SK-N-SH treated with all-trans-retinoic acid at 6 μM for 48 hours (cell line): ENCODE measurements at regions not wholly inside any gene's neighbourhood (a gene's known extent, or its start where the extent isn't known, plus 50 kb on each side); places are given as distances from the start of the nearest gene placed in this dataset.

Source experiments
- ARNTL ChIP-seq: fragments of 450-650 bp; formaldehyde crosslinking; IDR thresholded peaks from 2 replicates; pipeline ENCODE4 v1.5.0; 2020; ENCODE audit warnings: low read depth, mild to moderate bottlenecking, moderate library complexity, borderline replicate concordance
- BACH2 ChIP-seq: fragments of 250-450 bp; sonication (Bioruptor Pico); IDR thresholded peaks from 2 replicates; pipeline ENCODE4 v1.9.0; 2021; ENCODE audit warnings: mild to moderate bottlenecking, borderline replicate concordance
- ESRRG ChIP-seq: fragments of 250-450 bp; sonication (Bioruptor Pico); IDR thresholded peaks from 2 replicates; pipeline ENCODE4 v1.6.1; 2021; ENCODE audit warnings: mild to moderate bottlenecking
- SNAI2 ChIP-seq: fragments of 250-450 bp; sonication (Bioruptor Pico); IDR thresholded peaks from 2 replicates; pipeline ENCODE4 v1.5.0; 2020; ENCODE audit warnings: mild to moderate bottlenecking, moderate library complexity
- TOX ChIP-seq: fragments of 250-450 bp; sonication (Bioruptor Pico); IDR thresholded peaks from 2 replicates; pipeline ENCODE4 v1.8.0; 2021; ENCODE audit warnings: mild to moderate bottlenecking, moderate library complexity, borderline replicate concordance
- ZC3H10 ChIP-seq: fragments of 250-450 bp; sonication (Bioruptor Pico); IDR thresholded peaks from 2 replicates; pipeline ENCODE4 v1.5.1; 2021; ENCODE audit warnings: mild to moderate bottlenecking, moderate library complexity
- TF ChIP-seq, protein P1 (sequence below): fragments of 250-450 bp; sonication (Bioruptor Pico); IDR thresholded peaks from 2 replicates; pipeline ENCODE4 v1.8.0; 2021; ENCODE audit warnings: low read depth, mild to moderate bottlenecking, moderate library complexity, borderline replicate concordance
- TF ChIP-seq, protein P2 (sequence below): fragments of 250-450 bp; sonication (Bioruptor Pico); IDR thresholded peaks from 2 replicates; pipeline ENCODE4 v1.8.0; 2020; ENCODE audit warnings: mild to moderate bottlenecking, moderate library complexity, borderline replicate concordance

DNA sequence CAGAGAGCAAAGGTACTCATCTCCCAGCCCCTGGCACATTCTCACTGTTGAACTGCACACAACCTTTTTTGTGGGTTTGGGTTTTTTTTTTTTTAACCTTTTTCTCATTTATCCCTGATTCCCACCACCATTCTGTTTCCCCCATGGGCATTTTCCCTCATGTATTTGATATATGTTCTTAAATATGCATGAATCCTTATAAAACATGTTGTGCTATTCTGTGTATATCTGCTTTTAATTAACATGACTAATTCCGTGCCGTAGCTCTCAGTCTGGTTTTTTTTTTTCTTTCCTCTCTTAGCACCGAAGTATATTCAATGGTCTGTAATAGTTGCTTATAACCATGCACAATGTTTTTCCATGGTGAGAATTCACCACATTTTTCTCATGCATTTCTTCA lies 204.5 kb downstream of the RGS3 start:
- TF ChIP-seq ARNTL (CRISPR knock-in tag) (no peak), ZC3H10 (CRISPR knock-in tag) (no peak), SNAI2 (CRISPR knock-in tag) (no peak), ESRRG (CRISPR knock-in tag) (no peak), TOX (CRISPR knock-in tag) (no peak), BACH2 (CRISPR knock-in tag) (no peak)
- TF ChIP-seq, protein P1, sequence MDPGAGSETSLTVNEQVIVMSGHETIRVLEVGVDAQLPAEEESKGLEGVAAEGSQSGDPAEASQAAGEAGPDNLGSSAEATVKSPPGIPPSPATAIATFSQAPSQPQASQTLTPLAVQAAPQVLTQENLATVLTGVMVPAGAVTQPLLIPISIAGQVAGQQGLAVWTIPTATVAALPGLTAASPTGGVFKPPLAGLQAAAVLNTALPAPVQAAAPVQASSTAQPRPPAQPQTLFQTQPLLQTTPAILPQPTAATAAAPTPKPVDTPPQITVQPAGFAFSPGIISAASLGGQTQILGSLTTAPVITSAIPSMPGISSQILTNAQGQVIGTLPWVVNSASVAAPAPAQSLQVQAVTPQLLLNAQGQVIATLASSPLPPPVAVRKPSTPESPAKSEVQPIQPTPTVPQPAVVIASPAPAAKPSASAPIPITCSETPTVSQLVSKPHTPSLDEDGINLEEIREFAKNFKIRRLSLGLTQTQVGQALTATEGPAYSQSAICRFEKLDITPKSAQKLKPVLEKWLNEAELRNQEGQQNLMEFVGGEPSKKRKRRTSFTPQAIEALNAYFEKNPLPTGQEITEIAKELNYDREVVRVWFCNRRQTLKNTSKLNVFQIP (CRISPR knock-in tag), result no peak
- TF ChIP-seq, protein P2, sequence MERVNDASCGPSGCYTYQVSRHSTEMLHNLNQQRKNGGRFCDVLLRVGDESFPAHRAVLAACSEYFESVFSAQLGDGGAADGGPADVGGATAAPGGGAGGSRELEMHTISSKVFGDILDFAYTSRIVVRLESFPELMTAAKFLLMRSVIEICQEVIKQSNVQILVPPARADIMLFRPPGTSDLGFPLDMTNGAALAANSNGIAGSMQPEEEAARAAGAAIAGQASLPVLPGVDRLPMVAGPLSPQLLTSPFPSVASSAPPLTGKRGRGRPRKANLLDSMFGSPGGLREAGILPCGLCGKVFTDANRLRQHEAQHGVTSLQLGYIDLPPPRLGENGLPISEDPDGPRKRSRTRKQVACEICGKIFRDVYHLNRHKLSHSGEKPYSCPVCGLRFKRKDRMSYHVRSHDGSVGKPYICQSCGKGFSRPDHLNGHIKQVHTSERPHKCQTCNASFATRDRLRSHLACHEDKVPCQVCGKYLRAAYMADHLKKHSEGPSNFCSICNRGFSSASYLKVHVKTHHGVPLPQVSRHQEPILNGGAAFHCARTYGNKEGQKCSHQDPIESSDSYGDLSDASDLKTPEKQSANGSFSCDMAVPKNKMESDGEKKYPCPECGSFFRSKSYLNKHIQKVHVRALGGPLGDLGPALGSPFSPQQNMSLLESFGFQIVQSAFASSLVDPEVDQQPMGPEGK (CRISPR knock-in tag), result no peak
